ENCODE measurements at regions not wholly inside any gene's neighbourhood (a gene's known extent, or its start where the extent isn't known, plus 50 kb on each side); places are given as distances from the start of the nearest gene placed in this dataset.

DNA sequence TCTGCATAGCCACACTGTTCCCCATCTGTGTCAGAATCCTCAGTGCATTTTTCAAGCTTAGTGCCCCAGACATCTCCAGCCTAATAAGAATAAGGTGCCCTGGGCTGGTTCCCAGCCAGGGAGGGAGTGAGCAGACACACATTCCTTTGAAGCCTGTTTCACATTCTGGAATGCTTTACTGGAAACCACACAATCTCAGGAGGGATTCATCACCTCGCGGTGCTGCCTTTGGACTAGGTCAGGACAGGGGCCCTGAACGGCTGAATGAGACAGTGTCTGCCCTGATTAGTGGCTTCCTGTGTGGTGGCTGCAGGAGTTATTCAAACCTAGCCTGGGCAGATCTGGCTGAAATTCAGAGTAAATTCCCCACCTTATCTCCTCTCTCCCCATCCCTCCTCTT is 108.0 kb upstream of the LDAH start:
- Histone ChIP-seq H3K27ac (no peak overlapping the region), H3K4me3 (ENCODE audit: low read depth, low read length) (no peak overlapping the region), H3K36me3 (replicated peaks) (no peaks in the 10 kb centered on the region), H3K27me3 (replicated peaks) (no peaks in the 10 kb centered on the region)
- TF ChIP-seq CTCF (IDR thresholded peaks at IDR 0.05; ENCODE audit: low read depth, low read length, missing control alignments) = no peak
- in situ Hi-C loops (cut with HindIII; ENCODE audit: low pct_ligation_motif_present, low sequenced_read_pairs) = no loop called here
- peak; percentile 69 for DNase-seq

GRCh38 chr2:20929721-20930120 is 106.8 kb upstream of the LDAH start:
- Histone ChIP-seq H3K36me3 (replicated peaks) (no peaks in the 10 kb centered on the region), H3K27ac (no peak overlapping the region), H3K27me3 (replicated peaks) (no peaks in the 10 kb centered on the region), H3K4me3 (ENCODE audit: low read depth, low read length) (no peak overlapping the region)
- no peak for DNase-seq
- no peak for TF ChIP-seq CTCF (IDR thresholded peaks at IDR 0.05; ENCODE audit: low read depth, low read length, missing control alignments)
- in situ Hi-C loops (cut with HindIII; ENCODE audit: low pct_ligation_motif_present, low sequenced_read_pairs) = no loop called here

DNA sequence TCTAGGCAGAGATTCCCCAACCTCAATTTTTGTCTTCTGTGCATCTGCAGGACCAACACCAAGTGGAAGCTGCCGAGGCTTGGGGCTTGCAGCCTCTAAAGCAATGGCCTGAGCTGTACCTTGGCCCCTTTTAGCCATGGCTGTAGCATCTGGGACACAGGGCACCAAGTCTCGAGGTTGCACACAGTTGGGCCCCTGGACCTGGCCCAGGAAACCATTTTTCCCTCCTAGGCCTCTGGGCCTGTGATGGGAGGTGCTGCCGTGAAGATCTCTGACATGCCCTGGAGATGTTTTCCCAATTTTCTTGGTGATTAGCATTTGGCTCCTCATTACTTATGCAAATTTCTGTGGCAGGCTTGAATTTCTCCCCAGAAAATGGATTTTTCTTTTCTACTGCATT is 105.7 kb upstream of the LDAH start:
- Histone ChIP-seq H3K36me3 (replicated peaks) (no peaks in the 10 kb centered on the region), H3K27me3 (replicated peaks) (no peaks in the 10 kb centered on the region), H3K27ac (no peak overlapping the region), H3K4me3 (ENCODE audit: low read depth, low read length) (no peak overlapping the region)
- TF ChIP-seq CTCF (IDR thresholded peaks at IDR 0.05; ENCODE audit: low read depth, low read length, missing control alignments) = no peak
- no peak for DNase-seq
- in situ Hi-C loops (cut with HindIII; ENCODE audit: low pct_ligation_motif_present, low sequenced_read_pairs) = no loop called here

DNA sequence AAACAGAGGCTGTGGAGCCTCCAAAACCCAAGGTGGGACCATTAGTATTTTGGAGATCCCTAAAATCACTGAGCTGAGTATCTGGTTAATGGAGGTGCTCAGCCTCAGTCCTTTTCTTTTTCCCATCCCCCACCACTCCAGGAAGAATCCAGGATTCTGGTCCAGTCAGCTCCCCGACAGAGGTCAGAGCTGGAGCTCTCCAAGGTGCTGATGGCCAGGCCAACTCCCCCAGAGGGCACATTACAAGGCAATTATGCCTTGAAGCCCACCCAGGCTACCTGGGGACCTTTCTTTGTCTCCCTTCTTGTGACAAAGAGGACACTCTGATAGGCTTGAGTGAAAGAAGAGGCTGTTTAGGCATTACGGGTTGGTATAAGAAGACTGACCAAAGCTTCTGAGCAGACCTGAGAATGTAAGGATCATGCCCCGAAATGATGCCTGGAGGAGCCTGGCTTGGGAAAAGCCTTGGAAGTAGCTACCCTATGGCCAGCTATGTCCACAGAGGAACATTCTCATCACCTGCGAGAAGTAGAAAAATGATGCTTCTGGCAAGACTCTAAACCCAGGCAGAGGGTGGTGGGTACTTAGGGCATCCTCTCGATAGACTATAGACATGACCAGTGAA is 102.5 kb upstream of the LDAH start:
- TF ChIP-seq CTCF (IDR thresholded peaks at IDR 0.05; ENCODE audit: low read depth, low read length, missing control alignments) = no peak
- no peaks in the 10 kb centered on the region for H3K36me3 ChIP-seq (replicated peaks)
- no peak overlapping the region for H3K4me3 ChIP-seq (ENCODE audit: low read depth, low read length)
- no peak overlapping the region for H3K27ac ChIP-seq
- no peaks in the 10 kb centered on the region for H3K27me3 ChIP-seq (replicated peaks)
- in situ Hi-C loops (cut with HindIII; ENCODE audit: low pct_ligation_motif_present, low sequenced_read_pairs) = no loop called here
- no peak for DNase-seq

DNA sequence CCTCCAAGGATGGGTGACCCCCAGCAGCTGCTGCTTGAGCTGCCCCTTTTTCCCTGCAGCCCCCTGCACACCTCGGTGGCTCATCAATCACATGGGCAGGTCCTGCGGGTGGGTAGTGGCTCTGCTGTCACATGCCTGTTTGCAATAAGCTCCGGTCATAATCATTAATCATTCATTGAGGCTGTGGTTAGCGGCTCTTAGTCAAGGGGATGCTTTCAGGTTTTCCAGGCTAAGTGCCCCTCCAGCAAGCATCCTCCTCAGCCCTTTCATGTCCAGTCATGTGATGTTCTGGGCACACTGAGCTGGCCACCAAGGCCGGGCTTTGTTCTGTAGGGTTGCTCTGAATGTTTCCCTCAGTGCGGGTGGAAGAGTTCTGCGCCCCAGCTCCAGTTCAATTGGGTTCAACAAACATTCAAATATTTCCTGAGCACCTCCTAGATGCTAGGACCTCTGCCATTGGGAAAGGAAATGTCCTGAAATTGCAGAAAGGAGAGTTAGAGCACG is 96.4 kb upstream of the LDAH start:
- no peak for TF ChIP-seq CTCF (IDR thresholded peaks at IDR 0.05; ENCODE audit: low read depth, low read length, missing control alignments)
- DNase-seq = no peak
- no peak overlapping the region for H3K27ac ChIP-seq
- H3K36me3 ChIP-seq (replicated peaks) = no peaks in the 10 kb centered on the region
- no peak overlapping the region for H3K4me3 ChIP-seq (ENCODE audit: low read depth, low read length)
- H3K27me3 ChIP-seq (replicated peaks) = no peaks in the 10 kb centered on the region
- in situ Hi-C loops (cut with HindIII; ENCODE audit: low pct_ligation_motif_present, low sequenced_read_pairs) = no loop called here
